Activated CD4-positive, alpha-beta T cell treated with anti-CD3 and anti-CD28 coated beads for 48 hours (primary cell): ENCODE measurements at regions not wholly inside any gene's neighbourhood (a gene's known extent, or its start where the extent isn't known, plus 50 kb on each side); places are given as distances from the start of the nearest gene placed in this dataset.
"Not testable (repeated sequence)": the region's sequence is repeated elsewhere in the genome, so short reads cannot be mapped to it uniquely, and the experiment has no call there.

Experiments used
- DNase-seq: peaks from one replicate; pipeline ENCODE4 v3.0.0-alpha.2; 2020

GRCh38 chr5:56410696-56411095, 177.6 kb upstream of the ANKRD55 start:
- DNase-seq: no peak

DNA sequence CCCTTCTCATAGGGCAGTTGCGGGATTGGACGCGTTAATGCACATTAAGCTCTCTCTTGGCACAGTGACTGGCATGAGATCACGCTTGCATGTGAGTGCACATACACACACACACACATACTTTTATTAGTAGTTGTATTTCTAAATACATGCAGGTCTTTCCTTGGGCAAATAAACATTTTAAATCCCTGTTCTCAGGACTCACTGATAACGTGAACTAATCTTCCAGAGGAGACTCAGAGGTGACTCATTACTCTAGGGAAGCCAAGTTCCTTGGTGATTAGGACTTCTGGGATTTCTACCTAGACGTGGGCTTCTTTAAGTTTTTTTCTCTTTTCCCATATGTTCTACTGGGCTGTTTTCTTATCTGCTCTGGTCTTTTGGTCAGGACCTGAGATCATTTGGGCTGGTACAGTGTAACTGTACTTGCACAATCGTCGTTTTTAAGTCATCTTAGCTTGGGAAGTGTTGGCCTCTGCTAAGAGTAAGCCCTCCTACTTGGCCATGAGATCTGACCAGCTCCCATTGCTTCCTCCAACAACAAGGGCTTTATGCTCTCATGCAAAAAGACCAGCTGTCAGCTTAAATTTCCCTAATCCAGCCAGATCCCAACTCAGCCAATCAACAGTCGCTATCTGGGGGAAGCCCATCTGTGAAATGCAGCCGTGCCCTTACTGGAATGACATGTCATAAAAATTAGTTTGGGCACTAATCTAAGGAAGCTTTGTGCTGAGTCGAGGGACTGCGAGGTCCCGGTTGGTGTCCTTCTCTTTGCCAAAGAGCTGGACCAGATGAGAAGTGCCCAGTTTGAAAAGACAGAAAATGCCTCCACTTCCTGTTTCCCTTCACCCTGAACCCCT, 176.4 kb upstream of the ANKRD55 start:
- no peak for DNase-seq

GRCh38 chr5:56406838-56407237, 173.7 kb upstream of the ANKRD55 start:
- no peak for DNase-seq

- no peak for DNase-seq
These were observed 173.1 kb upstream of the ANKRD55 start for GRCh38 chr5:56406221-56406620.

- no peak for DNase-seq
These were observed 172.2 kb upstream of the ANKRD55 start for GRCh38 chr5:56405116-56405908.

DNA sequence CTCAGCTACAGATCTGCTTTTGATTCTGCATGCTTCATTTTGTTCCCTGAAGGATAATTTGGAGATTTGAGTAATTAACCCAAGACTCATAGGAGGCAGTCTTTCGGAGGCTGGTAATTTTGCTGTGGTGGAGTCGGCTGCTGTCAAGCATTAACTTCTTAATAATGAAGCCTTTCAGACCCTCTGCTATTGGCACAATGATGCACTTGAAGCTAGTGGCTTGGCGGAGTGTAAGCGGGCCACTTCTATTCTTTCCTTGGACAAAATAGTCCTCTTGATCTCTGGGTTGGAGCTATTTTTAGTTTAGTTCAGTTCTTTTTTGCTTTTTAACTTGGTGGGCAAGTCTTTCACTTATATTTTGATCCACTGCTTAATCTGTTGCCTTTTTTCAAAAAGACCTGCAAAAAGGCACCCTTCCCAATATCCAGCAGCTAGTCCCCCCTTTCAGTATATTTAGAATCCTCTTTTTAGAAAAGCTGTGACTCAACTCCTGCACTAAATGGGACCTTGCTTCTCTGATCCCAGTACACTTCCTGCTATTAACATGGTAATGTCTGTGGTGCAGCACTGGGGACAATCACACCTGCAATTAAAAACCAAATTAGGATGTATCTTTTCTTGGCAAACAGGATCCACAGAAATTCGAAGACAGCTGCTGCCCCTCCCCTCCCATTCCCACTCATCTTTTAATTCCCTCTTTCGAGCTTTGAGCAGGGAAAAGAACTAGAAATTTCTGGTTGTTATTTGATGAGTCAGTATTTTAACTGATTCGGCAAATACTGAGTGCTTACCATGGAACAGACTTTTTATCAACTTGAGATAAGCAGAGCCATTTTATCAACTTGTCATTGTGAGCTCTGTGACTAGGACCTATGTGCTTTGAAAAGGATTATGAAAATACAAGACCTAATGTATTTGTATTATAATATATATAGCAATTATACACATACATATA, 169.4 kb upstream of the ANKRD55 start:
- DNase-seq: no peak

DNA sequence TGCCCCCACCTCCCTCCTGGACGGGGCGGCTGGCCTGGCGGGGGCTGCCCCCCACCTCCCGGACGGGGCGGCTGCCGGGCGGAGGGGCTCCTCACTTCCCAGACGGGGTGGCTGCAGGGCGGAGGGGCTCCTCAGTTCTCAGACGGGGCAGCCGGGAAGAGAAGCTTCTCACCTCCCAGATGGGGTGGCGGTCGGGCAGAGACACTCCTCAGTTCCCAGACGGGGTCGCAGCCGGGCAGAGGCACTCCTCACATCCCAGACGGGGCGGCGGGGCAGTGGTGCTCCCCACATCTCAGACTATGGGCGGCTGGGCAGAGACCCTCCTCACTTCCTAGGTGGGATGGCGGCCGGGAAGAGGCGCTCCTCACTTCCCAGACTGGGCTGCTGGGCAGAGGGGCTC, 164.7 kb upstream of the ANKRD55 start:
- DNase-seq: not testable (repeated sequence)

- no peak for DNase-seq
These were observed 163.5 kb upstream of the ANKRD55 start for GRCh38 chr5:56396634-56397033.

DNA sequence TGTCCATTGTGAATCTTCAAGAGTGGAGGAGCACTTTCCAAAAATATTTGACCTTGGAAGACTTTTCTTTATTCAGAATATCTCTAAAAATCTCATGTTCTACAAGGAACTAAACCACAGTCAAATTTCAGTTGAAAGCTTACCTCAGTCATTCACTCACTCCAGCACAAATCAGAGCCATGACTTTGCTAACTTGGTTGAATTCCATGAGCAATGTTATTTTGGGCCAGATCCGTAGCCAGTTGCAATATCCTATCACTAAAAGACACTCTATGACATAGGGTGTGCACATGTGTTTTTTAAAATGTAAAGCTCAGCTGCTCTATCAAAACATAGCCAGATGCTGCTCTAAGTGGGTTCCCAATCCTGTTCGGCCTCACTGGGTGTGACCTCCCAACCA, 156.1 kb upstream of the ANKRD55 start:
- no peak for DNase-seq

- DNase-seq: no peak
These were observed 155.3 kb upstream of the ANKRD55 start for GRCh38 chr5:56388229-56388985.

GRCh38 chr5:56386046-56386445, 152.9 kb upstream of the ANKRD55 start:
- no peak for DNase-seq

DNA sequence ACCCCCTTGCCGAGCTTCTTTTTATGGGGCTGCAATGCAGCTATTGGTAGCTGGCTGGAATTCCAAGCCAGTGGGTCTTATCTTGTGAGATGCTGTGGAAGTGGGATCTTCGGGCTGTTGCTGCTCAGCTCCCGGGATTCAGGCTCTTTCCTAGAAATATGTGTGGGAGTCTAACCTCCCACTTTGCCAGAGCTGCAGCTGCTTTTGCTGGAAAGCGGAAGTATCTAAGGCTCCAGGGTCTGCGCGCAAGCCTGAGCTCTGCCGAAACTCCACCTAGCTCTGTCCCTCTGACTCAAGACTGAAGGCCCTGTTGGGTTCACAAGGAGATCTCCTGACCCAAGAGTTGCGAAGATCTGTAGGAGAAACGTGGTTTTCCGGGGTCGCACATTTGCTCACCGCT, 151.1 kb upstream of the ANKRD55 start:
- no peak for DNase-seq

DNA sequence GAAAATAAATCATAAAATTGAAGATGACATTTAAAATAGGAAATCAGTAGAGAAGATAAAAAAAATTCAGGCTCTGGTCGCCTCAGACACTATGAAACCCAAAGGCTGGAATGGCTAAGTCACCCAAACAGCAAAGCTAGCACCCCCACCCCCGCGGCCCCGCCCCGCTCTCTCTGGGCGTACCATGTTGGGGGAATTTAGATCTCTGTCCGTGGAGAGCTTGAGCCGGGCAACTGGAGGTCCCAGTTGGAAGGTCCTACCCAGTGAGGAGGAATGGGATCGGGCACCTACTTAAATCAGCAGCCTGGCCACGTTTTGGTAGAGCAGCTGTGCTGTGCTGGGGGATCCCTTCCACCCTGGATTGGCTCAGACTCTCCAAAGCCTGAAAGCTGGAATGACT, 150.6 kb upstream of the ANKRD55 start:
- DNase-seq: no peak

DNA sequence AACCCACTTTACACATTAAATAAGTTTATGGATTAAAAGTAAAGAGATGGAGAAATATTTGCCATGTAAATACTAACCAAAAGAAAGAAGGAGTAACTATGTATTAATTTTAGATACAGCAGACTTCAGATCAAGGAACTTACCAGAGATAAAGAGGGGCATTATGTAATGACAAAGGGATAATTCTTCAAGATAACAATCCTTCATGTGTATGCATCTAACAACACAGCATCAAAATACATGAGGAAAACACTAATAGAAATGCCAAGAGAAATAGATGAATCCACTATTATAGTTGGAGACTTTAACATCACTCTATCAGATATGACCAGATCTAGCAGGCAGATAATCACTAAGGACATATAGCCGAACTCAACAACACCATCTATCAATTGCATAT, 149.8 kb upstream of the ANKRD55 start:
- DNase-seq: no peak

DNA sequence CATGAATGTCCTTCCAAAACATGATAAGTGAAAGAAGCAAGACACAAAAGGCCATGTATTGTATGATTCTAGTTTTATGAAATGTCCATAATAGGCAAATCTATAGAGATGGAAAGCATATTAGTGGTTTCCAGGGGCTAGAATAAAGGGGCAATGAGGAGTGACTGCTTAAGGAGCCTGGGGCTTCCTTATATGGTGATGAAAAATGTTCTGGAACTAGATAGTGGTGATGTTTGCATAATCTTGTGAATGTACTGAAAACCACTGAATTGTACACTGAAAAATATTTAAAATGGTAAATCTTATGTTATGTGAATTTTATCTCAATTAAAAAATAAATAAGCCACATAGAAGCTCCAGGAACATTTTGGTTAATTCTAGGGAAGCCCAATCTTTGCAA, 144.4 kb upstream of the ANKRD55 start:
- no peak for DNase-seq

- DNase-seq: no peak
These were observed 143.0 kb upstream of the ANKRD55 start for GRCh38 chr5:56376128-56376527.

- no peak for DNase-seq
These were observed 141.9 kb upstream of the ANKRD55 start for GRCh38 chr5:56375011-56375410.

- not testable (repeated sequence) for DNase-seq
These were observed 139.4 kb upstream of the ANKRD55 start for GRCh38 chr5:56372491-56372890.

DNA sequence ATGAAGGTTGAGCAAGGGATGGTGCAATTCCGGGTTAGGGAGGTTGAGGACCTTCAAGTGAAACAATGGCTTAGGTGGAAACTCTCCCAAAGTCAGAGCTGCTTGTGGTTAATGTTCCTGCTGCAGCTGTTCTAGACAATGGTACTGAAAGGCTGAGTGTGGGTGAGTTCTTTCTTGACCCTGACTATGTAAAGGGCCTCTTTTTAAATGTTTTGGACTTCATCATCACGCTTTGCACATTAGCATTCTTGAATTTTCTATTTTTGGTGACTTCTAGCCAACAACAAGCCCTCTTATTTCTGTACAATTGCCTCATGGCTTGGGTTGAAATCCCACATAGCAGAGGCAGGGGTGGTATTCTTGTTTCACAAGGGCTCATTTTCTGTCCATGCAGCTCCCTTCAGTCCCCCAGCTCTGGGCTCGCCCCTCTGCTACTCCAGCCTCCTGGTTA, 136.3 kb upstream of the ANKRD55 start:
- DNase-seq: no peak

DNA sequence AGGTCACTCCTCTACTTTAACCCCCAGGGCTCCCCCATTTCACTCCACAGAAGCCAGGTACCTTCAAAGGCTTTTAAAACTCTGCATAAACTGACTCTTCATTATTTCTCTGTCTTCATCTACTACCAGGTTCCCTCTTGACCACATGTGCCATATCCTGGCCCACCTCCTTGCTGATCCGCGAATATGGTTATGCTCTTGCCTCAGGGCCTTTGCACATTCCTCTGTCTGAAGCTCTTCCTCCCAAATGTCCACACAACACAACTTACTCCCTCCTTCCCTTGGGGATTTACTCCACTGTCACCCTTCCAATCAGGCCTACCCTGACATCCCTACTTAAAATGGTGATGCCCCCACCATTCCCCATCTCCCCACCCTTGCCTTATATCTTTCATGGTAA, 134.6 kb upstream of the ANKRD55 start:
- DNase-seq: no peak

- DNase-seq: no peak
These were observed 133.9 kb upstream of the ANKRD55 start for GRCh38 chr5:56366986-56367385.

DNA sequence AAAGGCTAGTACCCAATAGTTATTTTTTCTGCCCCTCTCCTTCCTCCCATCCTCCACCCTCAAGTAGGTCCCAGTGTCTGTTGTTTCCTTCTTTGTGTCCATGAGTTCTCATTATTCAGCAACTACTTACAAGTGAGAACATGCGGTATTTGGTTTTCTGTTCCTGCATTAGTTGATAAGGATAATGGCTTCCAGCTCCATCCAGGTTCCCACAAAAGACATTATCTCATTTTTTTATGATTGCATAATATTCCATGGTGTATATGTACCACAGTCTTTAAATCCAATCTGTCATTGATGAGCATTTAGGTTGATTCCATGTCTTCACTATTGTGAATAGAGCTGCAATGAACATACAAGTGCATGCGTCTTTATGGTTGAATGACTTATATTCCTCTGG, 128.3 kb upstream of the ANKRD55 start:
- DNase-seq: no peak
